IPS-NIHi11 (cell line): ENCODE measurements at regions not wholly inside any gene's neighbourhood (a gene's known extent, or its start where the extent isn't known, plus 50 kb on each side); places are given as distances from the start of the nearest gene placed in this dataset.

ENCODE experiments used
- DNase-seq: peaks from one replicate; pipeline ENCODE4 v3.0.0; 2012; ENCODE audit warnings: mixed read lengths, low spot score

GRCh38 chr3:21357241-21357640 is 393.8 kb downstream of the ZNF385D start:
- DNase-seq: no peak

- DNase-seq: no peak
Observed at GRCh38 chr3:21356402-21356801, 394.6 kb downstream of the ZNF385D start.

DNA sequence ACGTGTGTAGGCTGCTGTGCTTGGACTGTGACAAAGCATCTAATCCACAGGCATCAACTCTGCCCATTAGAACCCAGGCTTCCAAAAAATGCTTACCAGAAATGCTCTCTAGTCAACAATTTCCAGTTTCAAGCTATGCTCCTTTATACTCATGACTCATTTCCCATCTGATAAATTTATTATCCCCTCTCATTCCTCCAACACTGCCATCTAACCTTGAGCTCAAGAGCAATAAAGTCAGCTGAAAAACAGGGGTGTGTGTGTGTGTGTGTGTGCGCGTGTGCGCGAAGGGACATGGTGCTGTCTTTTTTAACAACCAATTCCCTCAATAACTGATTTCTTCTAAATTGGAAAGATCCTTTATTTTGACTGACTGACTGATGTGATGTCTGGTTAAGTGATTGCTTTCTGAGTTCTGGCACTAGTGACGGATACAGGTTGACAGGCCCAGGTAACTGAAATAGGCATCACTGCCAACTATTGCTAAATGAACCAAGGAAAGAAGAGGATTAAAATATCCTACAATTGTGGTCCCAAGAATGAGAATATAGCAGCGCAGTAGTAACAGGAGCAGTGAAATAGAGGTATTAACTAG is 405.5 kb downstream of the ZNF385D start:
- no peak for DNase-seq

DNA sequence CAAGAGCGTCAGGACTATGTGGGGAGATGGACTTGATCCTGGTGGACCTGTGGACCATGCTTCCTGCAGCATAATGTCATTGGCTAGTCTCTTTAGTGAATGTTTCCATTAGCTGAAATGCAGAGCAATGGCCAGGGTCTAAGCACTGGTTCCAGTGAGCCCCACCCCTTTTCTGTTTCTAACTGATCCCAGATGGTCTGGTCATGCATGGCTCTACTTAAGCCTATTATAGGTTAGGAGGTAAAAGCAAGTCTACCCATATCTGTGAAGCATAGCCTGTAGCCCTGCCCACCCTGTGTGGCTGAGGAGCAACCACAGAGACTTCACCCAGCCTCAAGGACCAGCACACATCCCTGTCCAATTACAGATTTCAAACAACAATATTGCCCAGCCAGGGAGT is 419.2 kb downstream of the ZNF385D start:
- DNase-seq: no peak

DNA sequence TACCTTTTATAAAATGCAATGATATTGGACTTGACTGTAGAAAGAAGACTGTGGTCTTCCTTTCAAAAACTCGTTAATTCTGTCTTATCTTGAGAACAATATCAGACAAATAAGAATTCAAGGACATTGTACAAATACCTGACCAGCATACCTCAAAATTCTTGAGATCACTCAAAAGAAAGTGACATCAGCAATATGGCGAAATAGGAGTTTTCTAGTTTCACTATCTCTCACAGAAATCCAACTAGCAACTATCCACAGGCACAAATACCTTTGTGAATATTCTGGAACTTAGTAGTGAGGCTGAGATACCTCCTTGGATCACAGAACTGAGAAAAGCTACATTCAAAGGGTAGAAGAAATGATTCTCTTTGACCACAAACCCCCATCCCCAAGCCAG is 419.7 kb downstream of the ZNF385D start:
- DNase-seq: no peak

DNA sequence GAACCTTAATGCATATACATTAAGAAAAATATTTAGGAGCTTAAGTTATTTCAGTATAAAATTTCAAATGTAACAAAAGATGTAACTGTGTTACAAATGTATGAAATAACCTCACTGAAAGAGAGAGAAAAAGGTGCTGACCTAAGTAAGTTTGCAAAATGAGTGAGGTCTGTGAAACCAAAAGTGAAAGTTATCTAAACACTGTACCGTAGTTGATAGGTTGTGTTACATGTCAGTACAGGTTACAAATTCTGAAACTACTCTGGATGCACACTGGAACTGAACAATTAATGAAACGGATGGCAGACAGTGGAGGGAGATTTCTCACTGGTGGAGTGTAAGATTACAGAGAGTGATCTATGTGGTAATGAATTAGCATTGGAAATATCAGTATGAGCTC is 420.7 kb downstream of the ZNF385D start:
- DNase-seq: no peak

GRCh38 chr3:21328711-21329390 is 422.2 kb downstream of the ZNF385D start:
- DNase-seq: no peak

- DNase-seq: no peak
Observed at GRCh38 chr3:21326704-21327475, 424.1 kb downstream of the ZNF385D start.

DNA sequence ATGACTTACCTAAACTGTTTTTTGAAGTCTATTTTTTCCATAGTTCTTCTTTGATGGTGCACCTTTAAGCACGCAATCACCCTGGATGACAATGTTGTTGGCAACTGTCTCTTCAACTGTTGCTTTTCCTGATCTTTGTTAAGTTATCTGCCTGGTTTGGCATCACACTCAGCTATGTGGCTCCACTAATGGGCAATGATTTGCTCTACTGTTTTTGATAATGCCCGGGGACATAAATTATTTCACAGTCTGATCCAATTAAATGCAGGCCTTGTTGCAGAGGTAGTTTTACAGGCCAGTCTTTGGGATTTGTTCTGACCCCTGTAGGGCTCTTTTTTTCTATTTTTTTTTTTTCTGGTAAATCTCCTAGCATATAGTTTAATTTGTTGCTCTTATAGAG is 436.3 kb downstream of the ZNF385D start:
- DNase-seq: no peak

- no peak for DNase-seq
Observed at GRCh38 chr3:21310891-21311290, 440.1 kb downstream of the ZNF385D start.

DNA sequence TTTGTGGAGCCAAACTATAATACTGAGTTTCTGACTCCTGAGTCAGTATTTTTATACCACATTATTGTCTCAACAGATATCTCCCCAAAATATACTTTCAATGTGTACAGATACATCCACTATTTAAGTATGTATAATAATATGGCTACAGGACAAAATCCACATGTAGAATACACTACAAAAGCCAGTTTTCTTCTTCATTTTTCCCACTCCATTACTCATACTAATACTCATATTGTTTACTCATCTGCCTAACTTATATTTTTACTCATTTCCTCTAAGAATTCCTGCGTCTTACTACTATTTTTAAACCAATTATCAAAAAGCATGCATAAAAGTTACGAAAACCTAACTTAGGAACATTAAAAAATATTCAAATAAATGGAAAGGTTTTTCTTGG is 440.8 kb downstream of the ZNF385D start:
- DNase-seq: no peak

DNA sequence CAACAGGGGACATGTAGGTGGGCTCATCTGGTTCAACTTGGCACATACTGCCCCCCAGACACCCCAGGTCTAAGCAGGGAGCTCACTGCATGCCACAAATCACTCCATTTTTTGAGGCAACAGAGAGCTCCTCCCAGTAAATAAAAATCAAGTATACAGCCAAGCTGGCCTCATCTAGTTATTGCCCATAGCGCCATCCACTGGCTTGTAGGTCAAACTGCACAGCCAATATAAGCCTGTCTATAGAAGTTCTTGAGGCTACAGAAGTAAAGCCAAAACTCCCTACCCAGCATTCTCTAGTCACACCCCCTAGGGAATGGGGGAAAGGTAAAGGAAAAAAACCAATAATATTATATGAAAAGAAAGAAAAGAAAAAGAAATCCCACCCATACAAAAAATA is 453.7 kb downstream of the ZNF385D start:
- DNase-seq: no peak

DNA sequence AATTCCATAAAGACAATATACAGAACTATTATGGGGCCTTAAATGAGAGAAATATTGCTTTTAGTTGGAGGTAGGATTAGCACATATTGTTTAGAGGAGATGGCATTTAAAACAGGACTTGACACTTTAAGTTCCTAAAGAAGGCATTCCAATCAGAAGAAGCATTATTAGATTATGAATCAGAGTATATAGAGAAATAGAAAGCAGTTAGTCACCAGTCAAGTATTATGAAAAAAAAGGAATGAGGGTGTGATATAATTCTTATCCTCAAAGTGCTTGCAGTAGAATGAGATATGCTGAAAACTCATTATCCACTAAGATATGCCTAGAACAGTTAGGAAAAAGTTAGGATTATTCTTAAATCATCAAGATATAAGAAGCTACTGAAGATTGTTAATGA is 456.2 kb downstream of the ZNF385D start:
- DNase-seq: no peak

DNA sequence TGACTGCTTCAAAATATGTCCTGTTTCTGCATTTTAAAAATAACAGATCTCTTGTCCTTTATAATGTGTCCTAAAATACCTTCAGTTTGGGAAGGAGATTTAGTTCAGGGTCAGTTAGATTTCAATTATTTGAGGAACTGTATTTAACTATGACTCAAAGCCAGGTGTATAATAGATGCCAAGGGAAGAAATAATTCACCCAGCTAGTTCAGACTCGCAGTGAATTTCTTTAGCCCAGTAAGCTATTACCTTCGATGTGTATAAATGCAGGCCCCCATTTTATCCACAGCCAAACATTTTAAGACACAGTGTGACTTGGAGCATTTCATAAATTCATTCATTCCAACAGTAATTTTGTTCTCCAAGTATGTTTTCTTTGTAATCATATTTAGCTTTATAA is 458.0 kb downstream of the ZNF385D start:
- no peak for DNase-seq

GRCh38 chr3:21290557-21290956 is 460.5 kb downstream of the ZNF385D start:
- DNase-seq: no peak

DNA sequence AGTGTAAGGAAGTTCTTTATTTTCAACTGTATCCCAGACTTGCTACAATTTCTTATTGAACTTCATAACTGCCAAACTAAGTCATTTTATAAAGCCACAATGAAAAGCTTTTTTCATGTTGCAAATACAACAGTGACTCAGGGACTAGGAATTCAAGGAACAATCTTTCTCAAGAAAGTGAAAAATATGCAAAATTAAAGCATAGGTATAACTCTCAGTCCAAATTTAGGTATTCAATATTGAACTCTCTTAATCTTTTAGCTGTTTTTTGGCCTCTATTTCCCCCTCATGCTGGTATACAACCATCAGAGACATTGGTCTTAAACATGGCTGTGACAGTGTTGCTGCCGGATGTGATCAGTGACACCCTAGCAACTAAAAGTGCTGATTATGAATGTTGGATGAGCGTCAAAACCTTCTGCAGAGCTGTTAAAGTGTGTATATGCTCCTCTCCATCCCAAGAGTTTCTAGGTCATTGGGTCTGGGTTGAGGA is 476.9 kb downstream of the ZNF385D start:
- no peak for DNase-seq

DNA sequence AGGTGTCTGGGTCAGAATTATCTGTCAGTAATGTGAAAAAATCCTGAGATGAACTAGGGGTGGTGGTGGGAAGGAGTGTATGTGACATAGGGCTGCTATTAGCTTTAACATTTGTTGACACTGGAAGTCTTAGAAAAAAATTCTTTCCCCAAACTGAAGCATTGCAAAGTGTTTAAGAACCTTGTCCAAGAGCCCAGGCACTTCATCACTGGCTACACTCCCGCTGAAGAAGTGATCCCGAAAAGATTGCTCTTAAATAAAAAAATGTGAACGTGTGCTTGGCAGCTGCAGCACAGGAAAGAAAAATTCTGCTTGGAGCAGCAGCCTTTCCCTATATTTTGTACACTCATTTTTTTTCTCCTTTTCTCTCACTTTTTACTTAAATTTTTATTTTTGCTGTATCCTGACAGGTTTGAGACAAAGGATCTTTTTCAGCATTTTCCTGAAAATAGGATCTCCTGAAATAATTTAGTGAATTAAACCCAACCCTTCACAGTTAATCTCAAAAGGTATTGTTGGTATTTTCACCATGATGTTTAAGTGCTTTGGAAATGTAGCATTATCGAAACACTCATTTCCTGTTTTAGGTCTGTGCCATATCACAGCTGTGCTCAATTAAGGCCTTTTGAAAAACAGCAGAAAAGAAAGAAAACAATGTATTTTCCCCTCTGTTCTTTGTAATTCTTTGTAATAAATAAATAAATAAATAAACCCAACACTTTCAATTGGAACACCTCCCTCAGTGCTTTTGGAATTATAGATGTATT is 477.6 kb downstream of the ZNF385D start:
- DNase-seq: no peak

DNA sequence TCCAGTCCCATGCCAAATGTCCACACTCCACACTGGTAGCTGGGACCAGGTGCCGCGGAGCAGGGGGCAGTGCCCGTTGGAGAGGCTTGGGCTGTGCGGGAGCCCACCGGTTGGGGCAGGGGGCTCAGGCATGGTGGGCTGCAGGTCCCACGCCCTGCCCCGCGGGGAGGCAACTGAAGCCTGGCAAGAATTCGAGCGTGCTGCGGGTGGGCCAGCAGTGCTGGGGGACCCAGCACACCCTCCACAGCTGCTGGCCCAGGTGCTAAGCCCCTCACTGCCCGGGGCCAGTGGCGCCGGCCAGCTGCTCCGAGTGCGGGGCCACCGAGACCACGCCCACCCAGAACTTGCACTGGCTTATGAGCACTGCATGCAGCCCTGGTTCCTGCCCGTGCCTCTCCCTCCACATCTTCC is 479.4 kb downstream of the ZNF385D start:
- DNase-seq: no peak

- DNase-seq: no peak
Observed at GRCh38 chr3:21269882-21270281, 481.1 kb downstream of the ZNF385D start.

DNA sequence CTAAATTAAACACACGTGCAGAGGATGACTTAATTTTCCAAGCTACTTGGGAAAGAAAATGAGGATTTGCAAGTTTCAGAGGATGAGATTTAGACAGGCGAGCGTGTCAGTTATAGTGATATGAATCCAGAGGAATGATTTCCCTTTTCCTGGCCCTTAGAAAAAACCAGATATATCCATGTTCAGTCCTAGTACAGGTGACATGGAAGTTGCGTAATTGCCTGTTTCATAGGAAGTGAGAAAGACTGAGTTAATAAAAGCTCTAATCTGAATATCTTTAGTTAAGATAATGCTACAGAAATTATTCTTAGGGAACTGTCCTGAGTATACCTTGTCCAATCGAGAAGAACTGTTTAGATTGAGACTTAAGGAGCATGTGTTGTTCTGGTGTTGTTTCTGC is 490.5 kb downstream of the ZNF385D start:
- DNase-seq: no peak

DNA sequence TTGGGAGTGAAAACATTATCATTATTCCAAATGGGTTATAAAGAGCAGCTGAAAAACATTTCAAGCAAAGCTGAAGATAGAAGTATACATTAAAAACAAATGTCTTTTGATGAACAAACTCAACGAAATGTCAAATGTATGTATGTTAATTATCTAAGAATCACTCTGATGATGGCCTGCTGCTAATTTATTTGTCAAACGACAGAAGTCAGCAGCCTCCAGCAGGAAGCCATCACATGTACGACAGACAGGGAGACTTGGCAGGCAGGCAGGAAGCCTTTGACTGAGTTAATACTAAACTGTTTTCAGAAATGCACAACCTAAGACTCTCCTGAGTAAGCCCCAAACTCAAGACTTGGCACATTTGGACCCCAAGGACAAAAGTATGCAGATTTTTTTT is 491.1 kb downstream of the ZNF385D start:
- DNase-seq: no peak

GRCh38 chr3:21256932-21257331 is 494.1 kb downstream of the ZNF385D start:
- DNase-seq: no peak

- no peak for DNase-seq
Observed at GRCh38 chr3:21238661-21239060, 512.3 kb downstream of the ZNF385D start.
